ENCODE measurements at regions not wholly inside any gene's neighbourhood (a gene's known extent, or its start where the extent isn't known, plus 50 kb on each side); places are given as distances from the start of the nearest gene placed in this dataset.

DNA sequence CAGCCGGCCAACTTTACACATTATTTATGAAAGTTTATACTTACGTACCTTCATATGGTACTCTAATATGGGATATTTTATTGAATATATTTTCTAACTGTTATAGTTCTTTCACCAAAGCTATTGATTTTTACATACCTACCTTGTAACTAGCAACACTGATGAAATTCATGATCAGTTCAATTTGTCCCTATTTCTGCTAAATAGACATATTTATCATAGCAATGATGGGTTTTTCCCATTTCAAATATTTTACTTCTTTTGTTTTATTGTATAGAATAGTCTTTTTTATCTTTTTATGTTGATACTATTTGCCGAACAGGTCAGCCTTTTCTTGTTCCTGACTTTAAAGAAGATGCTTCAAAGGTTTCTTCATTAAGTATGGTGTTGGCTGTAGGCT, 59.0 kb upstream of the CTNND2 start:
- Histone ChIP-seq H4K91ac (ENCODE audit: low read length) (no peak overlapping the region), H2BK5ac (ENCODE audit: low read depth, low read length, poor library complexity, severe bottlenecking) (no peak overlapping the region), H2AFZ (ENCODE audit: low read depth, low read length) (no peak overlapping the region), H3K27ac (ENCODE audit: low read length, poor library complexity, severe bottlenecking) (no peak overlapping the region), H3K4ac (ENCODE audit: low read depth in 1 of 2, low read length in 2 of 2) (no peak overlapping the region), H3K4me2 (ENCODE audit: low read length, poor library complexity, severe bottlenecking) (no peak overlapping the region), H4K8ac (ENCODE audit: low read length) (no peak overlapping the region), H3K9me3 (ENCODE audit: control insufficient read depth, low read length) (no peaks in the 10 kb centered on the region), H2AK5ac (ENCODE audit: low read length, severe bottlenecking) (no peak overlapping the region), H3K27me3 (ENCODE audit: control insufficient read depth in 1 of 2, insufficient read depth in 1 of 2, low read length in 2 of 2) (no peaks in the 10 kb centered on the region), H3K14ac (ENCODE audit: low read length in 2 of 2) (no peak overlapping the region), H3K18ac (ENCODE audit: low read depth in 1 of 2, low read length in 2 of 2) (no peak overlapping the region), H3K4me3 (ENCODE audit: insufficient read depth in 1 of 2, low read depth in 1 of 2, low read length in 2 of 2) (no peak overlapping the region), H3K9ac (ENCODE audit: low read length) (no peak overlapping the region), H2BK12ac (ENCODE audit: low read length in 2 of 2) (no peak overlapping the region), H3K23ac (ENCODE audit: low read length in 2 of 2) (no peak overlapping the region), H3K4me1 (ENCODE audit: control insufficient read depth, insufficient read depth, low read depth, low read length) (no peaks in the 10 kb centered on the region), H2BK120ac (ENCODE audit: low read depth, low read length) (no peak overlapping the region), H3K36me3 (ENCODE audit: control insufficient read depth in 1 of 2, insufficient read depth in 2 of 2, low read depth in 1 of 2, low read length in 2 of 2) (no peaks in the 10 kb centered on the region), H3K79me1 (replicated peaks; ENCODE audit: low read length, poor library complexity, severe bottlenecking) (no peaks in the 10 kb centered on the region), H2BK15ac (ENCODE audit: low read depth, poor library complexity, severe bottlenecking) (no peak overlapping the region)
- DNase-seq: no peak
- 90% methylated on average over 1 of the region's 3 CpGs for WGBS

DNA sequence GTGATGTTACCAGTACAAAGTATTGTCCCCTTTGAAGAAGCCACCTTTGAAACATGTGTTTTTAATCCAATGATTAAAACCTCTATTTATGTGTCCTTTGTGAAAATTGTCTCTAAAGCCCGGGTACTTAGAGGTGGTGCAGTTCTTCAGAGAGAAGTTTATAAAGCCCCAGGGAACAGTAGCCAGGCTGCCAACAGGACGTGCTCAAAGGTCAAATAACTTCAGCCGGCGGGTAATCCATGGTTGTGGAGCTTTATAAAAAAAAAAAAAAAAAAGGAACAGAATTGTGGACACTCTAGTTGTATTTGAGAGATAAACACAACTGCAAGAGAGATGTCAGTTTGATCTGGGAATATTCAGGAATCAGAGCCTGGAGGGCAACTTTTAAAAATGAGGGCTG, 57.9 kb upstream of the CTNND2 start:
- Histone ChIP-seq H3K79me1 (replicated peaks; ENCODE audit: low read length, poor library complexity, severe bottlenecking) (no peaks in the 10 kb centered on the region), H3K9ac (ENCODE audit: low read length) (no peak overlapping the region), H4K91ac (ENCODE audit: low read length) (no peak overlapping the region), H3K27me3 (ENCODE audit: control insufficient read depth in 1 of 2, insufficient read depth in 1 of 2, low read length in 2 of 2) (no peaks in the 10 kb centered on the region), H2AFZ (ENCODE audit: low read depth, low read length) (no peak overlapping the region), H3K4me3 (ENCODE audit: insufficient read depth in 1 of 2, low read depth in 1 of 2, low read length in 2 of 2) (no peak overlapping the region), H3K4ac (ENCODE audit: low read depth in 1 of 2, low read length in 2 of 2) (no peak overlapping the region), H2BK5ac (ENCODE audit: low read depth, low read length, poor library complexity, severe bottlenecking) (no peak overlapping the region), H2BK12ac (ENCODE audit: low read length in 2 of 2) (no peak overlapping the region), H3K18ac (ENCODE audit: low read depth in 1 of 2, low read length in 2 of 2) (no peak overlapping the region), H3K4me1 (ENCODE audit: control insufficient read depth, insufficient read depth, low read depth, low read length) (no peaks in the 10 kb centered on the region), H2BK120ac (ENCODE audit: low read depth, low read length) (no peak overlapping the region), H3K23ac (ENCODE audit: low read length in 2 of 2) (no peak overlapping the region), H3K14ac (ENCODE audit: low read length in 2 of 2) (no peak overlapping the region), H2AK5ac (ENCODE audit: low read length, severe bottlenecking) (no peak overlapping the region), H3K9me3 (ENCODE audit: control insufficient read depth, low read length) (no peaks in the 10 kb centered on the region), H2BK15ac (ENCODE audit: low read depth, poor library complexity, severe bottlenecking) (no peak overlapping the region), H4K8ac (ENCODE audit: low read length) (no peak overlapping the region), H3K27ac (ENCODE audit: low read length, poor library complexity, severe bottlenecking) (no peak overlapping the region), H3K4me2 (ENCODE audit: low read length, poor library complexity, severe bottlenecking) (no peak overlapping the region), H3K36me3 (ENCODE audit: control insufficient read depth in 1 of 2, insufficient read depth in 2 of 2, low read depth in 1 of 2, low read length in 2 of 2) (no peaks in the 10 kb centered on the region)
- 29% methylated on average over 4 of the region's 4 CpGs for WGBS
- no peak for DNase-seq

GRCh38 chr5:11958321-11958720, 54.1 kb upstream of the CTNND2 start:
- Histone ChIP-seq H3K4me3 (ENCODE audit: insufficient read depth in 1 of 2, low read depth in 1 of 2, low read length in 2 of 2) (no peak overlapping the region), H2BK12ac (ENCODE audit: low read length in 2 of 2) (no peak overlapping the region), H3K79me1 (replicated peaks; ENCODE audit: low read length, poor library complexity, severe bottlenecking) (no peaks in the 10 kb centered on the region), H3K14ac (ENCODE audit: low read length in 2 of 2) (no peak overlapping the region), H3K23ac (ENCODE audit: low read length in 2 of 2) (no peak overlapping the region), H3K4me2 (ENCODE audit: low read length, poor library complexity, severe bottlenecking) (no peak overlapping the region), H3K27ac (ENCODE audit: low read length, poor library complexity, severe bottlenecking) (no peak overlapping the region), H2AK5ac (ENCODE audit: low read length, severe bottlenecking) (no peak overlapping the region), H3K4ac (ENCODE audit: low read depth in 1 of 2, low read length in 2 of 2) (no peak overlapping the region), H2BK5ac (ENCODE audit: low read depth, low read length, poor library complexity, severe bottlenecking) (no peak overlapping the region), H3K36me3 (ENCODE audit: control insufficient read depth in 1 of 2, insufficient read depth in 2 of 2, low read depth in 1 of 2, low read length in 2 of 2) (no peaks in the 10 kb centered on the region), H2AFZ (ENCODE audit: low read depth, low read length) (no peak overlapping the region), H3K9ac (ENCODE audit: low read length) (no peak overlapping the region), H3K18ac (ENCODE audit: low read depth in 1 of 2, low read length in 2 of 2) (no peak overlapping the region), H2BK120ac (ENCODE audit: low read depth, low read length) (no peak overlapping the region), H3K27me3 (ENCODE audit: control insufficient read depth in 1 of 2, insufficient read depth in 1 of 2, low read length in 2 of 2) (no peaks in the 10 kb centered on the region), H4K8ac (ENCODE audit: low read length) (no peak overlapping the region), H3K4me1 (ENCODE audit: control insufficient read depth, insufficient read depth, low read depth, low read length) (no peaks in the 10 kb centered on the region), H4K91ac (ENCODE audit: low read length) (no peak overlapping the region), H2BK15ac (ENCODE audit: low read depth, poor library complexity, severe bottlenecking) (no peak overlapping the region), H3K9me3 (ENCODE audit: control insufficient read depth, low read length) (no peaks in the 10 kb centered on the region)
- no peak for DNase-seq
- 48% methylated on average over 2 of the region's 2 CpGs for WGBS

DNA sequence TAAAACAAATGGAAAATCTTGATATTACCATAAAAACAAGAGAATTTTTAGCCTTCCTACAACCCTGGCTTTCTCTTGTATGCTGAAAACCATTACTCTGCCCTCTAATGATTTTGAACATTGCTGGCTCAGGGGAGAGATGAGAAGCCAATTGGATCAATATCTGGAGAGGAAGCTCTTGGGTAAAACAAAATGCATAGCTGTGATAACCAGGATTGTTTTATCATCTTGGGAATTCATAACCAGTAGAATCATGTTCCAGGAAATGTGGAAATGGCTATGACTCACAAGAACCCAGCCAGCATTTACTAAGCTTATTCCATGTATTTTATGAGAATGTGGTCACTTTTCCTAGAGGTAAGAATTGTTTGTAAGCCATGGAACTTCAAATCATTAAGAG, 51.1 kb upstream of the CTNND2 start:
- Histone ChIP-seq H3K4ac (ENCODE audit: low read depth in 1 of 2, low read length in 2 of 2) (no peak overlapping the region), H3K27ac (ENCODE audit: low read length, poor library complexity, severe bottlenecking) (no peak overlapping the region), H2BK15ac (ENCODE audit: low read depth, poor library complexity, severe bottlenecking) (no peak overlapping the region), H3K14ac (ENCODE audit: low read length in 2 of 2) (no peak overlapping the region), H3K36me3 (ENCODE audit: control insufficient read depth in 1 of 2, insufficient read depth in 2 of 2, low read depth in 1 of 2, low read length in 2 of 2) (no peaks in the 10 kb centered on the region), H3K23ac (ENCODE audit: low read length in 2 of 2) (no peak overlapping the region), H2AK5ac (ENCODE audit: low read length, severe bottlenecking) (no peak overlapping the region), H2AFZ (ENCODE audit: low read depth, low read length) (no peak overlapping the region), H4K91ac (ENCODE audit: low read length) (no peak overlapping the region), H3K4me1 (ENCODE audit: control insufficient read depth, insufficient read depth, low read depth, low read length) (no peaks in the 10 kb centered on the region), H3K4me2 (ENCODE audit: low read length, poor library complexity, severe bottlenecking) (no peak overlapping the region), H3K79me1 (replicated peaks; ENCODE audit: low read length, poor library complexity, severe bottlenecking) (no peaks in the 10 kb centered on the region), H3K9ac (ENCODE audit: low read length) (no peak overlapping the region), H2BK12ac (ENCODE audit: low read length in 2 of 2) (no peak overlapping the region), H2BK5ac (ENCODE audit: low read depth, low read length, poor library complexity, severe bottlenecking) (no peak overlapping the region), H3K9me3 (ENCODE audit: control insufficient read depth, low read length) (no peaks in the 10 kb centered on the region), H4K8ac (ENCODE audit: low read length) (no peak overlapping the region), H3K18ac (ENCODE audit: low read depth in 1 of 2, low read length in 2 of 2) (no peak overlapping the region), H3K27me3 (ENCODE audit: control insufficient read depth in 1 of 2, insufficient read depth in 1 of 2, low read length in 2 of 2) (no peaks in the 10 kb centered on the region), H3K4me3 (ENCODE audit: insufficient read depth in 1 of 2, low read depth in 1 of 2, low read length in 2 of 2) (no peak overlapping the region), H2BK120ac (ENCODE audit: low read depth, low read length) (no peak overlapping the region)
- peak; percentile 4 for DNase-seq

All from mesenchymal stem cell (in vitro differentiated cells and primary cell).